Liver (tissue), 3 donors: ENCODE measurements at regions not wholly inside any gene's neighbourhood (a gene's known extent, or its start where the extent isn't known, plus 50 kb on each side); places are given as distances from the start of the nearest gene placed in this dataset.

Experiments used
- EGR1 ChIP-seq, 2 donors: IDR thresholded peaks; 2 replicates each; pipeline ENCODE4 v1.6.1; 2016 to 2018; ENCODE audit warnings: antibody characterized with exemption in 2 of 2, low read depth in 2 of 2
- FOXA1 ChIP-seq: IDR thresholded peaks from 2 replicates; pipeline ENCODE4 v1.6.1; 2016; ENCODE audit warnings: antibody characterized with exemption
- GABPA ChIP-seq, 2 donors: IDR thresholded peaks in 1 of 2; conservative IDR thresholded peaks in 1 of 2; 2 replicates each; pipeline ENCODE4 v1.6.1; 2016; ENCODE audit warnings: antibody characterized with exemption in 2 of 2, mild to moderate bottlenecking in 1 of 2, moderate library complexity in 1 of 2
- HNF4A ChIP-seq, 2 donors: conservative IDR thresholded peaks; 2 replicates each; pipeline ENCODE4 v1.6.1; 2016; ENCODE audit warnings: antibody characterized with exemption in 2 of 2, mild to moderate bottlenecking in 2 of 2
- JUND ChIP-seq, 2 donors: IDR thresholded peaks; 2 replicates each; pipeline ENCODE4 v1.6.1; 2016; ENCODE audit warnings: antibody characterized with exemption in 2 of 2
- SP1 ChIP-seq: IDR thresholded peaks from 2 replicates; pipeline ENCODE4 v1.6.1; 2018; ENCODE audit warnings: antibody characterized with exemption, mild to moderate bottlenecking
- TAF1 ChIP-seq: conservative IDR thresholded peaks from 2 replicates; pipeline ENCODE4 v1.6.1; 2016; ENCODE audit warnings: antibody characterized with exemption, mild to moderate bottlenecking
- YY1 ChIP-seq: IDR thresholded peaks from 2 replicates; pipeline ENCODE4 v1.6.1; 2016; ENCODE audit warnings: antibody characterized with exemption, mild to moderate bottlenecking
- ZBTB33 ChIP-seq: IDR thresholded peaks from 2 replicates; pipeline ENCODE4 v1.6.1; 2016; ENCODE audit warnings: antibody characterized with exemption
- TF ChIP-seq, protein P1 (sequence below): IDR thresholded peaks from 2 replicates; pipeline ENCODE4 v1.6.1; 2016; ENCODE audit warnings: antibody characterized with exemption
- TF ChIP-seq, protein P2 (sequence below): fragments of 150-350 bp; IDR thresholded peaks from 2 replicates; pipeline ENCODE4 v1.5.1; 2017; ENCODE audit warnings: improper control_type of control experiment, low read depth, low read length; ENCODE audit not compliant: missing input control
- TF ChIP-seq, protein P3 (sequence below): IDR thresholded peaks from 2 replicates; pipeline ENCODE4 v1.6.1; 2016; ENCODE audit warnings: antibody characterized with exemption, mild to moderate bottlenecking
- TF ChIP-seq, protein P4 (sequence below): IDR thresholded peaks from 2 replicates; pipeline ENCODE4 v1.6.1; 2016; ENCODE audit warnings: antibody characterized with exemption
- donor health status: healthy.
- donor health status: healthy.

- TF ChIP-seq, protein P1, sequence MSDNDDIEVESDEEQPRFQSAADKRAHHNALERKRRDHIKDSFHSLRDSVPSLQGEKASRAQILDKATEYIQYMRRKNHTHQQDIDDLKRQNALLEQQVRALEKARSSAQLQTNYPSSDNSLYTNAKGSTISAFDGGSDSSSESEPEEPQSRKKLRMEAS, result no peak
- TF ChIP-seq, protein P2, sequence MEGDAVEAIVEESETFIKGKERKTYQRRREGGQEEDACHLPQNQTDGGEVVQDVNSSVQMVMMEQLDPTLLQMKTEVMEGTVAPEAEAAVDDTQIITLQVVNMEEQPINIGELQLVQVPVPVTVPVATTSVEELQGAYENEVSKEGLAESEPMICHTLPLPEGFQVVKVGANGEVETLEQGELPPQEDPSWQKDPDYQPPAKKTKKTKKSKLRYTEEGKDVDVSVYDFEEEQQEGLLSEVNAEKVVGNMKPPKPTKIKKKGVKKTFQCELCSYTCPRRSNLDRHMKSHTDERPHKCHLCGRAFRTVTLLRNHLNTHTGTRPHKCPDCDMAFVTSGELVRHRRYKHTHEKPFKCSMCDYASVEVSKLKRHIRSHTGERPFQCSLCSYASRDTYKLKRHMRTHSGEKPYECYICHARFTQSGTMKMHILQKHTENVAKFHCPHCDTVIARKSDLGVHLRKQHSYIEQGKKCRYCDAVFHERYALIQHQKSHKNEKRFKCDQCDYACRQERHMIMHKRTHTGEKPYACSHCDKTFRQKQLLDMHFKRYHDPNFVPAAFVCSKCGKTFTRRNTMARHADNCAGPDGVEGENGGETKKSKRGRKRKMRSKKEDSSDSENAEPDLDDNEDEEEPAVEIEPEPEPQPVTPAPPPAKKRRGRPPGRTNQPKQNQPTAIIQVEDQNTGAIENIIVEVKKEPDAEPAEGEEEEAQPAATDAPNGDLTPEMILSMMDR, result no peak
- TF ChIP-seq SP1 (no peak), YY1 (no peak), HNF4A (conservative IDR thresholded peaks at IDR 0.05) (no peak), JUND (IDR thresholded peaks at IDR 0.05) (no peak), GABPA (IDR thresholded peaks at IDR 0.05 in 1 of 2, conservative IDR thresholded peaks at IDR 0.05 in 1 of 2) (no peak), TAF1 (no peak), ZBTB33 (no peak), FOXA1 (no peak), EGR1 (IDR thresholded peaks at IDR 0.05; ENCODE audit: low read depth in 2 of 2) (no peak)
- TF ChIP-seq, protein P3, sequence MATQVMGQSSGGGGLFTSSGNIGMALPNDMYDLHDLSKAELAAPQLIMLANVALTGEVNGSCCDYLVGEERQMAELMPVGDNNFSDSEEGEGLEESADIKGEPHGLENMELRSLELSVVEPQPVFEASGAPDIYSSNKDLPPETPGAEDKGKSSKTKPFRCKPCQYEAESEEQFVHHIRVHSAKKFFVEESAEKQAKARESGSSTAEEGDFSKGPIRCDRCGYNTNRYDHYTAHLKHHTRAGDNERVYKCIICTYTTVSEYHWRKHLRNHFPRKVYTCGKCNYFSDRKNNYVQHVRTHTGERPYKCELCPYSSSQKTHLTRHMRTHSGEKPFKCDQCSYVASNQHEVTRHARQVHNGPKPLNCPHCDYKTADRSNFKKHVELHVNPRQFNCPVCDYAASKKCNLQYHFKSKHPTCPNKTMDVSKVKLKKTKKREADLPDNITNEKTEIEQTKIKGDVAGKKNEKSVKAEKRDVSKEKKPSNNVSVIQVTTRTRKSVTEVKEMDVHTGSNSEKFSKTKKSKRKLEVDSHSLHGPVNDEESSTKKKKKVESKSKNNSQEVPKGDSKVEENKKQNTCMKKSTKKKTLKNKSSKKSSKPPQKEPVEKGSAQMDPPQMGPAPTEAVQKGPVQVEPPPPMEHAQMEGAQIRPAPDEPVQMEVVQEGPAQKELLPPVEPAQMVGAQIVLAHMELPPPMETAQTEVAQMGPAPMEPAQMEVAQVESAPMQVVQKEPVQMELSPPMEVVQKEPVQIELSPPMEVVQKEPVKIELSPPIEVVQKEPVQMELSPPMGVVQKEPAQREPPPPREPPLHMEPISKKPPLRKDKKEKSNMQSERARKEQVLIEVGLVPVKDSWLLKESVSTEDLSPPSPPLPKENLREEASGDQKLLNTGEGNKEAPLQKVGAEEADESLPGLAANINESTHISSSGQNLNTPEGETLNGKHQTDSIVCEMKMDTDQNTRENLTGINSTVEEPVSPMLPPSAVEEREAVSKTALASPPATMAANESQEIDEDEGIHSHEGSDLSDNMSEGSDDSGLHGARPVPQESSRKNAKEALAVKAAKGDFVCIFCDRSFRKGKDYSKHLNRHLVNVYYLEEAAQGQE, result no peak
- TF ChIP-seq, protein P4, sequence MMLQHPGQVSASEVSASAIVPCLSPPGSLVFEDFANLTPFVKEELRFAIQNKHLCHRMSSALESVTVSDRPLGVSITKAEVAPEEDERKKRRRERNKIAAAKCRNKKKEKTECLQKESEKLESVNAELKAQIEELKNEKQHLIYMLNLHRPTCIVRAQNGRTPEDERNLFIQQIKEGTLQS, result no peak
Measured at GRCh38 chr6:45784250-45784649, 231.4 kb downstream of the CLIC5 start.
